SK-N-SH (cell line): ENCODE measurements at regions not wholly inside any gene's neighbourhood (a gene's known extent, or its start where the extent isn't known, plus 50 kb on each side); places are given as distances from the start of the nearest gene placed in this dataset.

ENCODE experiments used
- POLR2AphosphoS5 ChIP-seq: IDR thresholded peaks from 2 replicates; pipeline ENCODE4 v1.6.1; 2012; ENCODE audit warnings: low read depth, low read length
- TAF1 ChIP-seq: IDR thresholded peaks from 2 replicates; pipeline ENCODE4 v1.6.1; 2012; ENCODE audit warnings: low read depth, mild to moderate bottlenecking, low read length, moderate library complexity, borderline replicate concordance
- TF ChIP-seq, protein P1 (sequence below): fragments of 200-600 bp; sonication (generic); IDR thresholded peaks from 2 replicates; pipeline ENCODE4 v1.6.1; 2017; ENCODE audit warnings: antibody characterized with exemption, mild to moderate bottlenecking, moderate library complexity

- TF ChIP-seq, protein P1, sequence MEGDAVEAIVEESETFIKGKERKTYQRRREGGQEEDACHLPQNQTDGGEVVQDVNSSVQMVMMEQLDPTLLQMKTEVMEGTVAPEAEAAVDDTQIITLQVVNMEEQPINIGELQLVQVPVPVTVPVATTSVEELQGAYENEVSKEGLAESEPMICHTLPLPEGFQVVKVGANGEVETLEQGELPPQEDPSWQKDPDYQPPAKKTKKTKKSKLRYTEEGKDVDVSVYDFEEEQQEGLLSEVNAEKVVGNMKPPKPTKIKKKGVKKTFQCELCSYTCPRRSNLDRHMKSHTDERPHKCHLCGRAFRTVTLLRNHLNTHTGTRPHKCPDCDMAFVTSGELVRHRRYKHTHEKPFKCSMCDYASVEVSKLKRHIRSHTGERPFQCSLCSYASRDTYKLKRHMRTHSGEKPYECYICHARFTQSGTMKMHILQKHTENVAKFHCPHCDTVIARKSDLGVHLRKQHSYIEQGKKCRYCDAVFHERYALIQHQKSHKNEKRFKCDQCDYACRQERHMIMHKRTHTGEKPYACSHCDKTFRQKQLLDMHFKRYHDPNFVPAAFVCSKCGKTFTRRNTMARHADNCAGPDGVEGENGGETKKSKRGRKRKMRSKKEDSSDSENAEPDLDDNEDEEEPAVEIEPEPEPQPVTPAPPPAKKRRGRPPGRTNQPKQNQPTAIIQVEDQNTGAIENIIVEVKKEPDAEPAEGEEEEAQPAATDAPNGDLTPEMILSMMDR: no peak
- TF ChIP-seq POLR2AphosphoS5: no peak
- TF ChIP-seq TAF1: no peak
Observed at GRCh38 chr2:234712421-234712935, 215.6 kb upstream of the ARL4C start.
